ENCODE measurements at regions not wholly inside any gene's neighbourhood (a gene's known extent, or its start where the extent isn't known, plus 50 kb on each side); places are given as distances from the start of the nearest gene placed in this dataset.

- TF ChIP-seq EZH2phosphoT487 (IDR thresholded peaks at IDR 0.05; ENCODE audit: low read depth) (no peak), CTCF (IDR thresholded peaks at IDR 0.05; ENCODE audit: low read depth, low read length) (no peak)
These were observed 57.8 kb upstream of the LPAR1 start for GRCh38 chr9:111096051-111096450.

Measured in OCI-LY3 (cell line).